ENCODE measurements at regions not wholly inside any gene's neighbourhood (a gene's known extent, or its start where the extent isn't known, plus 50 kb on each side); places are given as distances from the start of the nearest gene placed in this dataset.
A peak's percentile ranks its signal among the peaks of the same experiment; 100 is the strongest.
"Not testable (repeated sequence)": the region's sequence is repeated elsewhere in the genome, so short reads cannot be mapped to it uniquely, and the experiment has no call there.

DNA sequence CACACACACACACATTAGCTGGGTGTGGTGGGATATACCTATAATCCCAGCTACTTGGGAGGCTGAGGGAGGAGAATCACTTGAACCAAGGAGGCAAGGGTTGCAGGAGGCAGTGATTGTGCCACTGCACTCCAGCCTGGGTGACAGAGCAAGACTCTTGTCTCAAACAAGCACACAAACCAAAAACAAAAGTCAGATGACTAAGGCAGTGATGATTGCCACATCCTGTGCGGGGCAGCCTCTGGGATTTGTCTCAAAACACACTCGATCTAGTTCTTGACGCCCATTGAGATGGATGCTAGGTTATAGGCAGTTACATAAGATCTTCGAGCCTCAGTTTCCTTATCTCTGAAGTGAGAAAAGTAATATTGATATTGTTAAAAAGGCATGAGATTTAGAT is 57.8 kb upstream of the NBPF8 start:
- peak; percentile 37 for DNase-seq (ENCODE audit: low read depth, low spot score)

DNA sequence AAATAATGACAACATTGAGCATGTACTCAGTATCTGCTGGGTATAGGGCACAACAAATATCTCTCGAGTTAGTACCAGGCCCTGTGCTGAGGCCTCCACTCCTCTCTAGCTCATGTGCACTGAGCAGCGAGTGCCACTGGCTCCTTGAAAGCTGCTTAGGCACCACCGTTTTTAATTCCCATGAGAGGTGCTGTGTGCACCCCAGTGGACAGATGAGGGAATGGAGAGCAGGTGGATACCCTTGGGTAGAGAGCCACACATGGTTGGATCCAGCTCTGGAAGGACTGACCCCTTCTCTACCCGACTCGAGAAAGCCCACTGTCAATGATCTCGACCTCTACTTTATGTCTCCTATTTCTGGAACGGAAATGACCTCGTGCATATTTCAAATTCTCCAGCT is 58.7 kb upstream of the NBPF8 start:
- DNase-seq (ENCODE audit: low read depth, low spot score): not testable (repeated sequence)

DNA sequence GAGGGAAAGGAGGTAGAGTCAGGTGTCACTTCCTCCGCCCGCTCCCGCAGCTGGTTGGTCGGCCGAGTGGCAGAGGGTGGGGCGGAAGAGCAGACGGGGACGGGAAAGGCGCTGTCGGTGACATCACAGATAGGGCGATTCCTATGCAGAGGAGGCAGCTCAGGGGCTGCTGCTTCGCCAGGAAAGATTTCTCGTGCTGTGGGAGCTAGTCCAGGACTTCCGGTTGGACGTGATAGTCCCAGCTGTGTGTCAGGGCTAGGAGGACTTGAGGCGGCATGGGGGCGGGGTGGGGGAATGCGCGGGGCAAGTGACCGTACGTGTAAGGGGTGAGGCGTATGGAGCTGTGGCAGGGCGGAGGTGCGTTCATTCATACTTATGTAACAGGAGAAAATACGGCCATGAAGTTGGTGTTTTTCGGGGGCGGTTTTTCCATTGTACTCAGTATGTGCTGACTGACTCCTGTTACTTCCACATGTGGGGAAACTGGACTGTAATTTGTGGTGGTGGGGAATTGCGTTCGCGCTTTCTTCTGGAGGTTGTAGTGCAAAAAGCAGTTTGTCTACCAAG is 60.1 kb upstream of the NBPF8 start:
- DNase-seq (ENCODE audit: low read depth, low spot score): not testable (repeated sequence)

DNA sequence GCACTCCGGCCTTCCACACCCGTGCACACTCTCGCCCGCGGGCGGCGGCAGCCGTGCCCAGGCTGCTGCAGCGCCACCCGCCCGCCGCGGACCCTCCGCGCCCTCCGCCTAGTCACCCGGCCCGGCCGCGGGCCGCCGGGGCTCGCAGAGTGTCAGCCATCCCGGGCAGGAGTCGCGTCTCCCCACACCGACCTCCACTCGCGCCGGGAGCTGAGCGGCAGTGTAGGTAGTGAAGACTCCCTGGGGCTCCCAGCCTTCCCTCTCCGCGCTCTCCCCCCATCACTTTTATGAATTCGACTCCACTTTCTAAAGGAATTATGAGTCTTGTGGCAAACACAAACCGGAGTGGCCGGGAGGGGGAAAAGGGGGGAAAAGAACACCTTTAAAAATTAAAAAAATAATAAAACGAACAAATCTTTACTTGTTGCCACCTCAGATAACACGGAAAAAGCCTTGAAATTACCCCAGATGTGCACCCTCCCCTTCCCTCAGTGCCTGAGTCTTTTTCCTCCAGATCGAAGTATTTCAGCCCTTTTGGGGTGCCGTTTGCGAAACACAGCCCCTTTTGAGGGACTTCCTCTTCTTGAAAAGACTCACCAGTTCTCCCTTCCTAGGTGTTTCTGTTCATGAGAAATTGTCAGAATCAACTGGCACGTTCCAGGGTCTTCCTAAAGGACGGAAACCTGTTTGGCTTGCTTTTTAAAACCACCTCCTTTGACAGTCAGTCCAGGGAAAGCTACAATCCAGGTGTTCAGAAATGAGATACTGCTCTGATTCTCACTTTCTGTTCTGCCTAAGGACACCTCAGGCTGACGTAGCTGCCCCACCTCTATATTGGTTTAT is 72.4 kb upstream of the NBPF8 start:
- DNase-seq (ENCODE audit: low read depth, low spot score): not testable (repeated sequence)

DNA sequence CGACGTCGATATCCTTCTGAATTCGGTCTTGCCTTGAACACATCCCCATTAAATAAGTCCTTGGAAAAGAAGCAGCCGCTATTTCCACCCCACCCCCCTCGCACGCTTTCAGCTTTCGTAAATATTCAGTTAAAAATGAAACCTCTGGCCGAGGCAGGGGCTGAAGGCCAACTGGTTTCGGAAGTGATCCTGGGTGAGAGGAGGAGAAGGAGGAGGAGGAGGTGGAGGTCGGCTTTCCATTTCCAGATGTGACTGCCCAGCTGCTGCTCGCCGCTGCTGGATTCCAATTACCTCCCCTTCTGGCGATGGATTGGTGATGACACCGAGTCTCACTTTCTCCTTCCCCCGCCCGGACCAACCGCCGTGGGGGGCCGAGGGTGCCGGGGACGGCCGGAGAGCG is 73.1 kb upstream of the NBPF8 start:
- DNase-seq (ENCODE audit: low read depth, low spot score): not testable (repeated sequence)

DNA sequence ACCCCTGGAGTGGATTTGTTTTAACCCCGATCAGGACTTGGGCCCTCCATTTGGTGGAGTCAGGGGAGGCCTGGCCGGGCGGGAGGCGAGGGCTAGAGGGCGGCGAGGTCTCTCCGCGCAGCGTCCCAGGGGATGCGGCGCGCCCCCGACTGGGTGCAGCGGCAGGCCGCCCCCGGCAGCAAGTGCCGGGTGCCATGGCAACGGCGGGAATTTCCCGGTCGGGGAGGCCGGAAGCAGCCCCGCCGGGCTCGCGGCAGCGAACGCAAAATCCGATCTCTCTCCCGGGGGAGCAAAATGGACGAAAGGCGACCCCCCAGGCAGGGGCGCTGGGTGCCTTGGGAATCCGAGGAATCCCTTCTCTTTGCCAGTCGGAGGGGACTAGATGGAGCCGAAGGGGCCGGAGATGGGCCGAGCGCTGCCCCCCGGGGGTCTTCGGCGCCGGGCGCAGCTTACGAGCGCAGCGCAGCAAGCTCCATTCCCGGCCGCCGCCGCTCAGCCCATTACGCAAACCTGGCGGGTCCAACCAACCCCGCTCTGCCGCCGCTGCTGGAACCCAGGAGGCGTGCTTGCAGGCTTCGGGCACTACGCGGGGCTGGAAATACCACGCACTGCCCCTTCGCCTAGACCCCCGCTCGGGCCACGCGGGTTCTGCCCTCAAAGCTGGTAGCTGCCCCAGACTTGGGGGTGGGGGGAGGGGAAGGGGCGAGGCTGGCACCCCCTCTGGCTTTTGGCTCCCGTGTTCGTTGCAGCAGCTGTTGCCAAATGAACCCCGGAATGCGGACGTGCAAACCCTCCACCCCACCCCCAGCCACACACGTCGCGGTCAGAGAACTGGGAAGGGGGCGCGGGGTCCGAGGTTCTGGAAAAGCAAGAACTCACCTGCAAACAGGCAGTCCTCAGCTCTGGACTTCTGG is 73.7 kb upstream of the NBPF8 start:
- not testable (repeated sequence) for DNase-seq (ENCODE audit: low read depth, low spot score)

DNA sequence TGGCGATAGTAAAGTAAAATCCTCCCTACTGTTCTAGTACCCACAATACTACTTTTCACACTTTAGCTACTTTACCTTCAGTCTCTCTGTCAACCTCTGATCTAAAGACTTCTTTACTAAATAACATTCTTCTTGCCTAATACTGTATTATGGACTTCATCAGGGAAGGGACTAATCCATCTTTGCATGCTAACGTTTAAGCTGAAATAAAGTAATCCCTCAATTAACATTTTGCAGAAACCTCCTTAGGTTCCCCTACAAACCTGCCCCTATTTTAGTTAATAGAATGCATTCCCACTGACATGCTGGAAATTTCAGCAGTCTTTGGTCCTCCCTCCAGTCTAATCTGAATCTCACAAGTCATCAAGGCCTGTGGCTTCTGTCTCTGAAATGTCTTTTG is 99.1 kb upstream of the NBPF8 start:
- not testable (repeated sequence) for DNase-seq (ENCODE audit: low read depth, low spot score)

DNA sequence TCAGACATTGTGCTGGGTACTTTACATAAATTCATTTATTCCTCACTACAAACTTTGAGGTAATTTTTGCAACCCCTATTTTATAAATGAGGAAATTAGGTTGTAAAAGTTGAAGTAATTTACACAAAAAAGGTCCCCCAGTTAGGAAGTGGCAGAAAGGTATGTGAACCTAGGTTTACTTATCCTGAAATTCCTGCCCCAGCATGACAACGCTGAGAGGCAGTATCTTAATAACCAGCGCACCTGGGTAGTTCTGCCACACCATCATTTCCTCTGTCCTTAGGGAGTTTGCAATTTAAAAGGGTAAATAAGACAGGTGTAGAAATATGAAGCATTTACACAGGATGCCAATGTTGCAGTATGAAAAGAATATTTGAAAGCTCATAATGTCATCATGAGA is 102.9 kb upstream of the NBPF8 start:
- not testable (repeated sequence) for DNase-seq (ENCODE audit: low read depth, low spot score)

DNA sequence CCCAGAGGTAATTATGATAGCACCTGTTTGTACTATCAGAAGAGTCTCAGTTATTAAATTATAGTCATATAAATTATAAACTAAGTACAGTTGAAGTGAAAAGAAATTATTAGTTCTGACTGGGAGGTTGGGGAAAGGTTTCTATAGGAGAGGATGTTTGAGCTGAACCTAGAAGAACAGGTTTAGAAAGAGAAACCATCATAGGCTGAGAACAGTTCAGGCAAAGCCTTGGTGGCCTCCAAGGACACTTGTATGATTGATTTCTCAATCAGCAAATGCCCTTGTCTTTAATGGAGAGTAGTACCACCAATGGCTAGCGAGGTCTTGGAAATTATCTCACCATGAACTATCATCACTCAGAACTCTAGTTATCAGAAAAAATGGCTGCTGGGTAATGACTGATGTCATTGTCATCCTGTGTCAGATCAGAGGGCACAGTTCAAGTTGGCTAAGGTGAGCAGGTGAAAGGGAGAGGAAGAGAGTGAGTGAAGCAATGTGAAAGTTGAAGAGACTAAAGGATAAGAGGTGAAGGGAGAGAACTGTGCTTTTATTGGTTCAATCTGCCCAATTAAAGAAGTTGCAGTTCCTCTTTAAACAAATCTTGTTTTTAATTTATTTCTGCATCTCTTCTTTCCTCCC is 105.8 kb upstream of the NBPF8 start:
- DNase-seq (ENCODE audit: low read depth, low spot score): not testable (repeated sequence)

DNA sequence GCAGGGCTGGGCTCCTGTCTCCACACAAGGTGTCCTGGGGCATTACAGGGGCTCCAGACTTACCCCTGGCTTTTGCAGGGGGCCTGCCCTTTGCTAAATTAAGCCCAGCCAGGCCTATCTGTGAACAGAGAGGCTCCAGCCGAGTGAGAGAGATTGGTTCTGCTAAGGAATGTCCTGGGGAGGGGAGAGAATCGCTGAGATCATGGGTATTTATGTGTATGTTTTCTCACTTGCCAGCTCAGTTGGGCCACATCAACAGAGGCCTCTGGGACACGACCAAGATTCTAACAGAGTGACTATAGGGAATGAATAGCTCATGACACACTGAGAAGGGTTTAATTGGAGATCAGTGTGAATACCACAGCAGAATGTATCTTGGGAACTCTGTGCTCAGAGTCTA is 109.8 kb upstream of the NBPF8 start:
- DNase-seq (ENCODE audit: low read depth, low spot score): not testable (repeated sequence)

DNA sequence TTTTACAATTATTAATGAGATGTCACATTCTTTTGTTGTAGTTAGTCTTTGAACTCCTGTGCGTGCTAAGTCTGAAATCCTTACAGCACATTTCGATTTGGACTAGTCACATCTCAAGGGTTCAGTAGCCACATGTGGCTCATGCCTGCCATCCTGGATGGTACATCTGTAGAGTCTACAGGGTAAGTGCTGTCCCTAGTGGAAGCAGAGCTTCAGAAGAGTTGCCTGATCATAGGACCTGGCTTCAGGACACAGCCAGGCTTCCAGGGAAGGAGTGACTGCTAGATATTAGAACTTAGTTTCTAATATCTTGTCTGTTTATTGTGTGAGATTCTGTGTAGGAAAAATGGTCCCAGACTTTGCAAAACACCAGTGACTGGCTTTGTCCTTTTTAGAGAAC is 110.5 kb upstream of the NBPF8 start:
- not testable (repeated sequence) for DNase-seq (ENCODE audit: low read depth, low spot score)

DNA sequence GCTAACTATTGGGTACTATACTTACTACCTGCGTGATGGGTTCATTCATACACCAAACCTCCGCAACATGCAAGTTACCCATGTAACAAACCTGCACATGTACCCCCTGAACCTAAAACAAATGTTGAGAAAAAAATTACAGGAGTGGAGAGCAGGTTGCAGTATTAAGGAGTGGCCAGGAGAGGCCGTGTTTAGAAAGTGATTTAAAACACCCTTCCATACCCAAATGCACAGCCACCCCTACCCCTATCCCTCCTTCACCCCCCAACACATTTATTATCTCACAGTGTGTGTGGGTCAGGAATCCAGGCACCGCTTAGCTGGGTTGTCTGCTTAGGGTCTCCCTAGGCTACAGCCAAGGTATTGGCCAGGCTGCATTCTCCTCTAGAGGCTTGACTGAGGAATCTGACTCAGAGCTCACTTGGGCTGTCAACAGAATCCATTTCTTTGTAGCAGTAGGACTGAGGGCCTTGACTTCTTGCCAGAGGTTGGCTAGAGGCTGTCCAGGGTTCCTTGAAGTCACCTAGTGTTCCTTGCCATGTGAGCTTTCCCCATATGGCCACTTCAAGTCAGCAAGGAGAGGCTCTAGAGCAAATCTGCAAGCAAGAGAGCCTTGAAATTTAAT is 115.3 kb upstream of the NBPF8 start:
- DNase-seq (ENCODE audit: low read depth, low spot score): not testable (repeated sequence)

DNA sequence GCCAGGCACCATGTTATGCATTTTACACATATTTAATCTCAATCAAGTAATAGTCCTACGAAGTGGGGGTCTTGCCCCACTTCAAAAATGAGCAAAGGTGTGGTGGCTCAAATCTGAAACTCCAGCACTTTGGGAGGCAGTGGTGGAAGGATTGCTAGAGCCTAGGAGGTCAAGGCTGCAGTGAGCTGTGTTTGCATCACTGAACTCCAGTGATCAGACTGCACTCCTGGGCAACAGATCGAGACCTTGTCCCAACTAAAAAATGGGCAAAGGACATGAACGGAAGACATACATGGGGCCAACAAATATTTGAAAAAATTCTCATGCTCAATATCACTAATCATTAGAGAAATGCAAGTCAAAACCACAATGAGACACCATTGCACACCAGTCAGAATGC is 116.3 kb upstream of the NBPF8 start:
- not testable (repeated sequence) for DNase-seq (ENCODE audit: low read depth, low spot score)

DNA sequence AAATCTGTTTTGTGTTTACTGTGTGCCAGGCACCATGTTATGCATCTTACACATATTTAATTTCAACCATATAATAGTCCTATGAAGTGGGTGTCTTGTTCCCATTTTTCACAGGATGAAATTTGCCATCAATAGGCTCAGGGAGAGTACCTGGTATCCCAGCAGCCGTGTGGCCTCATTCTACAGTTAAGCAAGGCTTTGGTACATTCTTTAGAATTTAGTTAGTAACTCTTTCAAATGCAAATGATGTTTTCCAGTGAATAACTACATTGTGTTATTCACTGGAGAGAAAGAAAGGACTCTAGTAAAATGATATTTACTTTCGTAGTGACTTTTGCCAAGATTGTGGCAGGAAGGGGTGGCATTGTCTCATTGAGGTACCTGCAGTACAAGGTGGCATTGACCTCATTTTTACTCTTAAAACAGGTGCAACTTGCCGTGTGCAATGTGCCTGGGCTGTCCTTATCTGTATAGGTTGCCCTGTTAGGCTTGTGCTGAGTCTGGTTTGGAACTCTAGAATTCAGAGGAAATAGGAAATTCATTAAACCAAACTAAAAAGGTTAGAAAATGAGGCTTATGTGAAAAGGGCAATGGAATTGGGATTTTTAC is 117.4 kb upstream of the NBPF8 start:
- not testable (repeated sequence) for DNase-seq (ENCODE audit: low read depth, low spot score)

DNA sequence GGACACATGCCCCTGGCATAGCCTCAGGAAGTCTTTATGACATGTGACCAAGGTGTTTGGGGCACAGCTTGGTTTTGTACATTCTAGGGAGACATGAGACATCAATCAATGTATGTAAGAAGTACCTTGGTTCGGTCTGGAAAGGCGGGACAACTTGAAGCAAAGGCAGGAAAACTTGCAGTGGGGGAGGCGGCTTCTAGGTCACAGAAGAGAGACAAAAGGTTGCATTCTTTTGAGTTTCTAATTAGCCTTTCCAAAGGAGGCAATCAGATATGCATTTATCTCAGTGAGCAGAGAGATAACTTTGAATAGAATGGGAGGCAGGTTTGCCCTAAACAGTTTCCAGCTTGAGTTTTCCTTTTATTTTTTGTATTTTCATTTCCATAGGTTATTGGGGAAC is 113.8 kb upstream of the SEC22B start:
- not testable (repeated sequence) for DNase-seq (ENCODE audit: low read depth, low spot score)

DNA sequence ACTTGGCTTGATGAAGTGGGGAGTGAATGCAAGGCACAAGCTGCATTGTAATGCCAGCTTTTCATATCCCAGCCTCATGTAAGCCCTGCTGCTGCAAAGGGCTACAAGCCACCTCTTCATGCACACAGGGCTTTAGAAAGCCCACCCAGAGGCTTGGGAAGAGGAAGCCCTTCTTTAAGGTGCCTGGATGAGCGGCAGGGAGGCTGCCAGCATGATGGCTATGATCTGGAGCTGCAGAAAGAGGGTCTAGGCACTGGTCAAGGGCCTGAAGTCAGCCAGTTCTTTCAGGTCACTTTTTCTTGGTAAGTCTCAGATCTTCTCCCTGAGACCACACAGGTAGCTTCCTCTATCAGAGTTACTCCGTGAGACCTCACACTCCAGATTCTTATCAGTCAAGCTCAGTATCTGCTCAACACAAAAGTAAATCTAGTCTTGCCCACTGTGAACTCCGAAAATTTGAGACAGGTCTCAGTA is 113.3 kb upstream of the SEC22B start:
- DNase-seq (ENCODE audit: low read depth, low spot score): not testable (repeated sequence)

DNA sequence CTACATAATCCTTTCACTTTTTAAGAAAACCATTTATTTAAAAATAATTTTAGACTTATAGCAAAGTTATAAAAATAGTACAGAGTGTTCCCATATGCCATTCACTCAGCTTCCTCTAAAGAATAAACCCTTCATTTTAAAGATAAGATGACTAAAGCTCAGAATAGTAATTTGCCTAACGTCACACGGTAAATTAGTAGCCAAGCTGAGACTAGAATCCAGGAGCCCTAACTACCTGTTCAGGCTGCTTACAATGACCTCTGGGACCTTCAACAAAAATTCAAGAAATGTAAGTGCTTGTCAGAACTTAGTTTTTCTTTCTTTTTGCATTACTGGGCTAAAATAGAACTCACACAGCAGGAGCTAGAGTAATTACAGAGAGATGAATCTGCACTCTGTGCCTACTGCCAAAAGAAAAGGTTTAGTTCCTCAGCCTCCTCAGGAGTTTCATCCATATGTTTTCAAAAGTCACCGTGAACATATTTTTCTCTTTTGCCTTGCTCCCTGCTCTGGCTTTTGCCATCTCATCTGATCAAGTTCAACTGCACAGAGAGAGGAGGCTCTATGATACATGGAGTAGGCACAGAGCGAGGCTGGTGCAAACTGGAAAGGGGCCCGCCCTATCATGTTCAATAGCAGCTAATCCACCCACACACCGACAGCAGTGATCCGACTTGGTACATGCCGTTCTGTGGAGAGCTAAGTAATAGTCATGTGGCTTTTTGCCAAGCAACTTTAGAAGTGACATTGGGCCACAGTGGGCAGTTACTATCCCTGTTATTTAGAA is 112.7 kb upstream of the SEC22B start:
- not testable (repeated sequence) for DNase-seq (ENCODE audit: low read depth, low spot score)

DNA sequence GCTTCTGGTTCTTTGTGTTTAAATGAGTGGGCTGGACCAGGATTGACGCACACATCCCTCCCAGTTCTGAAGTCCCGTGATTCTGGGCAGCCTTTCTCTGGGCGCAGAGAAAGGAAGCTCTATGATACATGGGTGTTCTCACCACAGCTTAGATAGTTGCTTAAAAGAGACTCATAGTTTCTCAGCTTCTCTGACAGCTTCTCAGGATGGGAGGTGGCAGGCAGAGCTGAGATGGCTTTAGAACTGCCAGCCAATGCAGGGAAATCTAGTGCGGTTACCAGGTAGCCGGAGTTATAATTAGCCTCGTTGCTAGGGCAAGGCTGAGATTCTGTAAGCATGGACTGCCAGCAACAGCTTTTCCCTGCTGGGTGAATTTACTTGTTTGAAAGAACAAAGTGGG is 111.8 kb upstream of the SEC22B start:
- DNase-seq (ENCODE audit: low read depth, low spot score): not testable (repeated sequence)

DNA sequence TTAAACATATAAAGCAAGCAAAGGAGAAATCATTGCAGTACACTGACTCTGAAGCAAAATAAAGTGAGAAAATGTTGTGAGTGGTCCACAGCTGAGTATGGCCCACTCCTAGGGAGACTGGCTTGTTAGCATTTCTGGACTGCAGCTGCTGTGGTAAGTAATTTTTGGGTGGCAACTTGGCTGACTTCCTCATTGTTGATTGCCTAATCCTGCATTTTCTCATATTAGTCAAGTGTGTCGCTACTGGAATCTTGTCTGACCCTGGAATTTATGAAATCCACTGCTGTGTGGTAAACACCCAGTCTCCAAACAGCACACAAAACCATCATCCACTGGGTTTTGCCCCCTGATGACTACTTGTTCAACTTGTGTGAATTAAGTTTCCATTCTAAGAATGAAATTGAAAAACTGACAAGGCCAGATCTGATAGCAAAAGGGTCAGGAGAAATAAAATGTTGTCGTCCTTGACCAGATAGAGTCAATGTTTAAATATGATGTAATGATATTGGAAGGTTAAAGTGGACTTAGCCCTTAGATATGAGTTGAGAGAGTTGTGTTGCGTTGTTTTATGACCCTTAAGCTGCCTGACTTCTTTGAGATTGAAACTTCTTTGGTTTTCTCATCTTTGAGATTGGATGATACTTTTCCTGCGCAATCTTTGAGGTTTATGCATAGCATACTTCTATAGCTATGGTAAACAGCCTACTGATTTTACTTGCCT is 106.6 kb upstream of the SEC22B start:
- DNase-seq (ENCODE audit: low read depth, low spot score): not testable (repeated sequence)
